GM20000 (cell line): ENCODE measurements at regions not wholly inside any gene's neighbourhood (a gene's known extent, or its start where the extent isn't known, plus 50 kb on each side); places are given as distances from the start of the nearest gene placed in this dataset.
"Not testable (repeated sequence)": the region's sequence is repeated elsewhere in the genome, so short reads cannot be mapped to it uniquely, and the experiment has no call there.

Source experiments
- DNase-seq: peaks from one replicate; pipeline ENCODE4 v3.0.0; 2012; ENCODE audit warnings: low spot score
- TF ChIP-seq, protein P1 (sequence below): IDR thresholded peaks from 2 replicates; pipeline ENCODE4 v1.5.1; 2012; ENCODE audit warnings: mild to moderate bottlenecking, control low read depth; ENCODE audit errors: extremely low read depth, missing control alignments

DNA sequence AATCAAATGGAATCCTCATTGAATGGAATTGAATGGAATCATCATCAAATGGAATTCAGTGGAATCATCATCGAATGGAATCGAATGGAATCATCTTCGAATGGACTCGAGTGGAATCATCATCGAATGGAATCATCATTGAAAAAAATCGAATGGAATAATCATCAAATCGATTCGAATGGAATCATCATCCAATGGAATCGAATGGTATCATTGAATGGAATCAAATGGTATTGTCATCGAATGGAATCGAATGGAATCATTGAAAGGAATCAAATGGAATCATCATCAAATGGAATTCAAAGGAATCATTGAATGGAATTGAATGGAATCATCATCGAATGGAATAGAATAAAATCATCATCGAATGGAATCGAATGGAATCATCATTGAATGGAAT, 619.3 kb downstream of the TP53TG3F start:
- TF ChIP-seq, protein P1, sequence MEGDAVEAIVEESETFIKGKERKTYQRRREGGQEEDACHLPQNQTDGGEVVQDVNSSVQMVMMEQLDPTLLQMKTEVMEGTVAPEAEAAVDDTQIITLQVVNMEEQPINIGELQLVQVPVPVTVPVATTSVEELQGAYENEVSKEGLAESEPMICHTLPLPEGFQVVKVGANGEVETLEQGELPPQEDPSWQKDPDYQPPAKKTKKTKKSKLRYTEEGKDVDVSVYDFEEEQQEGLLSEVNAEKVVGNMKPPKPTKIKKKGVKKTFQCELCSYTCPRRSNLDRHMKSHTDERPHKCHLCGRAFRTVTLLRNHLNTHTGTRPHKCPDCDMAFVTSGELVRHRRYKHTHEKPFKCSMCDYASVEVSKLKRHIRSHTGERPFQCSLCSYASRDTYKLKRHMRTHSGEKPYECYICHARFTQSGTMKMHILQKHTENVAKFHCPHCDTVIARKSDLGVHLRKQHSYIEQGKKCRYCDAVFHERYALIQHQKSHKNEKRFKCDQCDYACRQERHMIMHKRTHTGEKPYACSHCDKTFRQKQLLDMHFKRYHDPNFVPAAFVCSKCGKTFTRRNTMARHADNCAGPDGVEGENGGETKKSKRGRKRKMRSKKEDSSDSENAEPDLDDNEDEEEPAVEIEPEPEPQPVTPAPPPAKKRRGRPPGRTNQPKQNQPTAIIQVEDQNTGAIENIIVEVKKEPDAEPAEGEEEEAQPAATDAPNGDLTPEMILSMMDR: no peak
- no peak for DNase-seq

DNA sequence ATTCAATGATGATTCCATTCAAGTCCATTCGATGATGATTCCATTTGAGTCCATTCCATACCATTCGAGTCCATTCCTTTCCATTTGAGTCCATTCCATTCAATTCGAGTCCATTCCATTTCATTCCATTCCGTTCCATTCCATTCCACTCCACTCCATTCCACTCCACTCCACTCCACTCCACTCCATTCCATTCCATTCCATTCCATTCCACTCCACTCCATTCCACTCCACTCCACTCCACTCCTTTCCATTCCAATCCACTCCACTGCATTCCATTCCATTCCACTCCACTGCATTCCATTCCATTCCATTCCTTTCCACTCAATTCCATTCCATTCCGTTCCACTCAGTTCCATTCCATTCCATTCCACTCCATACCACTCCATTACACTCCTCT, 625.6 kb downstream of the TP53TG3F start:
- not testable (repeated sequence) for DNase-seq

DNA sequence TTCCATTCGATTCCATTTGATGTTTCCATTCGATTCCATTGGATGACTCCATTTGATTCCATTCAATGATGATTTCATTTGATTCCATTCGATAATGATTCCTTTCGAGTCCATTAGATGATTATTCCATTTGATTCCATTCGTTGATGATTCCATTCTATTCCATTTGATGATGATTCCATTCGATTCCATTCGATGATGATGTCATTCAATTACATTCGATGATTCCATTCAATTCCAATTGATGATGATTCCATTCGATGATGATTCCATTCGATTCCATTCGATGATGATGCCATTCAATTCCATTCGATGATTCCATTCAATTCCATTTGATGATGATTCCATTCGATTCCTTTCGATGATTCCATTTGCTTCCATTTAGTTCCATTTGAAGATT, 635.6 kb downstream of the TP53TG3F start:
- not testable (repeated sequence) for DNase-seq

DNA sequence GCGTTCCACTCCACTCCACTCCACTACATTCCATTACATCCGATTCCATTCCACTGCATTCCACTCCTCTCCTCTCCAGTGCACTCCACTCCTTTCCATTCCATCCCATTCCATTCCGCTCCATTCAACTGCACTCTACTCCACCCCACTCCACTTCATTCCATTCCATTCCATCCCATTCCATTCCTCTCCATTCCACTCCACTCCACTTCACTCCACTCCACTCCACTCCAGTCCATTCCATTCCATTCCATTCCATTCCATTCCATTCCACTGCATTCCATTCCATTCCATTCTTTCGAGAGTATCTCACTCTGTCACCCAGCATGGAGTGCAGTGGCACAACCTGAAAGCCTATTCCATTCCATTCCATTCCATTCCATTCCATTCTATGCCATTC, 637.5 kb downstream of the TP53TG3F start:
- DNase-seq: not testable (repeated sequence)

DNA sequence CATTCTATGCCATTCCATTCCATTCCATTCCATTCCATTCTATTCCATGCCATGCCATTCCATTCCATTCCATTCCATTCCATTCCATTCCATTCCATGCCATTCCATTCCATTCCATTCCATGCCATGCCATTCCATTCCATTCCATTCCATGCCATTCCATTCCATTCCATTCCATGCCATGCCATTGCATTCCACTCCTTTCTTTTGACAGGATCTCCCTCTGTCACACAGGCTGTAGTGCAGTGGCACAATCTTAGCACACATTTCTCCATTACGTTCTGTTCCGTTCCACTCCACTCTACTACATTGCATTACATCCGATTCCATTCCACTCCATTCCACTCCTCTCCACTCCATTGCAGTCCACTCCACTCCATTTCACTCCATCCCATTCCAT, 637.9 kb downstream of the TP53TG3F start:
- DNase-seq: not testable (repeated sequence)

DNA sequence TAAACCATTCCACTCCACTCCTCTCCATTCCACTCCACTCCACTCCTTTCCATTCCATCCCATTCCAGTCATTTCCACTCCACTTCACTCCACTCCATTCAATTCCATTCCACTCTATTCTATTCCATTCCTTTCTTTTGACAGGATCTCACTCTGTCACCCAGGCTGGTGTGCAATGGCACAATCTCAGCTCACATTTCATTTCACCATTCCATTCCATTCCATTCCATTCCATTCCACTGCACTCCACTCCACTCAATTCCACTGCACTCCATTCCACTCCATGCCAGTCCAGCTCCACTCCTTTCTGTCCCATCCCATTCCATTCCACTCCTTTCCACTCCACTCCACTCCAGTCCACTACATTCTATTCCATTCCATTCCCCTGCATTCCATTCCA, 638.6 kb downstream of the TP53TG3F start:
- DNase-seq: not testable (repeated sequence)

DNA sequence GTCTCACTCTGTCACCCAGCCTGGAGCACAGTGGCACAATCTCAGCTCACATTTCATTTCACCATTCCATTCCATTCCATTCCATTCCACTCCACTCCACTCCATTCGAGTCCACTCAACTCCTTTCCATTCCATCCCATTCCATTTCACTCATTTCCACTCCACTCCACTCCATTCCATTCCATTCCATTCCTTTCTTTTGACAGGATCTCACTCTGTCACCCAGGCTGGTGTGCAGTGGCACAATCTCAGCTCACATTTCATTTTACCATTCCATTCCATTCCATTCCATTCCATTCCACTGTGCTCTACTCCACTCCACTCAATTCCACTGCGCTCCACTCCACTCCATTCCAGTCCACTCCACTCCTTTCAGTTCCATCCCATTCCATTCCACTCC, 639.6 kb downstream of the TP53TG3F start:
- not testable (repeated sequence) for DNase-seq
